GM18511 (cell line): ENCODE measurements at regions not wholly inside any gene's neighbourhood (a gene's known extent, or its start where the extent isn't known, plus 50 kb on each side); places are given as distances from the start of the nearest gene placed in this dataset.

Experiments
- ATAC-seq: cut with Tn5 transposase; IDR thresholded peaks from one replicate; pipeline ENCODE4 v1.9.1; 2021; ENCODE audit warnings: mild to moderate bottlenecking, moderate library complexity; ENCODE audit not compliant: unreplicated experiment

DNA sequence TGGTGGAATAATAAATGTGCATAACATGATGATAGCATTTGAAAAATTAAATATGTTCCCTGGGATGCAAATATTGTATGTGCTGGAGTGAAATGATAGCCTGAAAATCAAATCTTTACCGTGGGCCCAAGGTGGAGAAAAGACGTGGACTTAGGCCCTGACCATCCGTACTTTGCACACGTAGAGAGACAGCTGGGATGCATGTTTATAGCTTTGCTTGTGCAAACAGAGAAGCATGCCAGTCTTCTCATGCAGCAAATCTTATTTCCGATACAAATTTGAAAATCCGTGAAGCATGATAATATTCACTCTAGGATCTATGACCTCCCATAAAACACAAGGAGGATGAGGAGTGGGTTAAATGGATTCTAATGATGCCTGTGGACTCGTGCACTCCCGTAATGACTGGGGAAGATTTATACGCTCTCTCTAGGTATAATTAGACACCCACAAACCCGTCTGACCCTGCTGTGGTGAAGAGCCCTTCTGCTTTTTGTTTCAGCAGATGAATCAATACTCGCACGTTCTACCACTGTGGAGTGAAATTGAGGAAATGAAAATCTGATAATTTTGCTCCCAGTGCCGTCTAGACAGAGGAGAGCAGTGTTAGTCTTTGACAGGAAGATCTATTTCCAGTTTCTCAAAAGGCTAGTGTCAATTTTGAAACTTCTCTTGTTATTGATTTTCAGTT is 810.3 kb upstream of the SALL3 start:
- ATAC-seq, result no peak

DNA sequence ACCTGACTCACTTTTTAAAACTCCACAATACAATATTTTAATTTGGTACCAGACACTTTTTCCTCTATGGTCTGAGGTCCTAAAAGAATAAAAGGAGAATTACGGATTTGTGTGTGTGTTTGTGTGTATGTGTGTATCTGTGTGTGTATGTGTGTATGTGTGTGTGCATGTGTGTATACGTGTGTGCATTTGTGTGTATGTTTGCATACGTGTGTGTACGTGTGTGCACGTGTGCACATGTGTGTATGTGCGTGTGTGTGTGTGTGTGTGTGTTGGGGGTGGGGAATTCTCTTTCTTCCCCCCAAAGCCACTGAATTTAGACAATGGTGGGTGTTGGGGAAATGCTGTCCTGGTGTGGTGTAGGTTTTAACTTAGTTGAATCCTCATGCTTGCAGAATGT is 807.7 kb upstream of the SALL3 start:
- ATAC-seq, result no peak

DNA sequence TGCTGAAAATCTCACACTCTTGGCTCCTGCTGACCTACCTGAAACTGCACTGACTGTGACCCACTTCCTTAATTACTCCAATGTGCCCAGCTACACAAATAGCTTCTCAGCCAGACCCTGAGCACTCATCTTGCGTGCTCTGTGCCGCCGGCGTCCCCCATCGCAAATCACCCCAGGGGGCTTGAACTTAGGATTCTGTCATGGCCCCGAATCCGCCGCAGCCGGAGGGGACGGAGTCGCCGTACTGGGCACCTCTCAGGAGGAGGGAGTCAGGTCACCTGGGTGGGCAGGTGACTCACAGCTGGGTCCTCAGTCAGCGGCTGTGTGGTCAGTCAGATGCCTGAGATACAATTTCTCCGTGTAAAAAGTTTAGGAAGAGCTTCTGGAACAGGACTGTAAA is 804.9 kb upstream of the SALL3 start:
- ATAC-seq, result no peak

- ATAC-seq, result no peak
Measured at GRCh38 chr18:78178812-78179211, 800.8 kb upstream of the SALL3 start.

DNA sequence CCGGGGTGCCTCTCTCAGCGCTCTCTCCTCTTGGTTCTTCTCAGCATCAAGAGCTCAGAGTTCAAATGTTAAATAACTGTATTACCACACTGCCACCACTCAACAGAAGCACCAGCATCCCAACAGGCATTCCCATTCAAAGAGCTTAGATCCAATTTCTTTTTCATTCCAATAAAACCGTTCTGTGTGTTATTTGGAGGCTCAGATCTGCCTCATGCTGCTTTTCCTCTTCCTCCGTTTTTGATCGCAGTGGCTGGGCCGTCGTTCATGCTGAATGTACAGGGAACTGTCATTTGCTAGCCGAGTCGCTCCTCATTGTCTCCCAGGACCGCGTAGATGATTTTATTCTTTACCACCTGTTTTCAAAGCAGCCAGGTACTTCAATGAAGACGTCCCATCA is 798.9 kb upstream of the SALL3 start:
- no peak for ATAC-seq

- ATAC-seq, result no peak
Measured at GRCh38 chr18:78183815-78184214, 795.8 kb upstream of the SALL3 start.

GRCh38 chr18:78191276-78191675 is 788.3 kb upstream of the SALL3 start:
- ATAC-seq, result no peak

- no peak for ATAC-seq
Measured at GRCh38 chr18:78192054-78192453, 787.6 kb upstream of the SALL3 start.

- no peak for ATAC-seq
Measured at GRCh38 chr18:78196280-78196679, 783.3 kb upstream of the SALL3 start.

DNA sequence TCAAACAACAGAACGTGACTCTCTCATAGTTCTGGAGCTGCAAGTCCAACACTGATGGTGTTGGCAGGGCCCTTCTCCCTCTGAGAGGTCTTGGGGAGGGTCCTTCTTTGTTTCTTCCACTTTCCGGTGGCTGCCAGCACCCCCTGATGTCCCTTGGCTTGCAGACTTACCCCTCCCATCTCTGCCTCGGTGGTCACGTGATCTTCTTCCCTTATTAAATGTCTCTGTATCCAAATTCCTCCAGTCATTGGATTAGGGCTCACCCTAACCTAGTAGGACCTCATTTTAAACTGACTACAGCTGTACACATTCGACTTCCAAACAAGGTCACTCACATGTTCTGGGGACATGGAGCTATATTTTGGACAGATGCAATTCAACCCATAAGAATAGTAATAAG is 780.6 kb upstream of the SALL3 start:
- ATAC-seq, result no peak

DNA sequence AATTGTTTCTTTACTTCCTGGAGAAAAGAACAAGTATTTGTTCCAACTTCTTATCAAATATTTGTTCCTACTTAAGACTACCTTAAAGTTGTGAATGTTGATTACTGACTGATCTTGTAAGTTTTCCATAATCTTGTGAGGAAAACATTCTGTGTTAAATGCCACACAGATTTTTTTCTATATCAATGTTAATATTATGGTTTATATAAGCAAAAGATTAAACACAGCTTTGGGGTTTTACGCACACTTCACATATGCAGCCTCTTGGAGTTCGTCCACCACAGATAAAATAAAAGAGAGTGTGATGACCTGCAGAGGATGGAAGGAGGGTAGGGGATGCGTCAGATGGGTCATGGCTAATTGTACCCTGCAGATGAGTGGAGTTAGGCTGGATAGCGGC is 780.0 kb upstream of the SALL3 start:
- ATAC-seq, result no peak

GRCh38 chr18:78207942-78208341 is 771.7 kb upstream of the SALL3 start:
- ATAC-seq, result no peak

- no peak for ATAC-seq
Measured at GRCh38 chr18:78208461-78208860, 771.2 kb upstream of the SALL3 start.

DNA sequence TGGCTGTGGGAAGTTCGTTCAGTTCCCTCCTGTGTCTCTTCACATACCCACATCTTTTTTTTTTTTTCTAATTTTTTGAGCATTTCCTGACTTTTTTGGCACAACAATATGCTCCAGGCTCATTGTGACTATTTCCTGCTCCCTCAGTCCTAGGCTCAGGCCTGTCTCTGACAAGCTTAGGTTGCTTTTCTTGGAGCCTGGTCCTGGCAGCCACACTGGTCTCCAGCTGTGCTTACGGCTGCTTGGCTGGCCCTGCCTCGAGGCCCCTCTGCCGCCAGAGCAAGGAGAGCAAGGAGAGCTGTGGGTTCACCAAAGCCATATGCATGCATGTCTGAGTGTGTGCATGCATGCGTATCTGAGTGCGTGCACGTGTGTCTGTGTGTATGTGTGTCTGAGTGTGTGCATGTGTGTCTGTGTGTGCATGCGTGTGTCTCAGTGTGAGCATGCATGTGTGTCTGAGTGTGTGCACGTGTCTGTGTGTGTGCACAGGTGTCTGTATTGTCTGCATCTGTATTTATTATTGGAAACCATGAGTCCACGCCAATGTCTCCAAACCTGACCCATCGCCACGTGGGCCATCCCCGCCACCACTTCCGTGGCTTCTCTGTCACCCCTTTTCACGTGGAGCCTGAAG is 766.1 kb upstream of the SALL3 start:
- no peak for ATAC-seq

DNA sequence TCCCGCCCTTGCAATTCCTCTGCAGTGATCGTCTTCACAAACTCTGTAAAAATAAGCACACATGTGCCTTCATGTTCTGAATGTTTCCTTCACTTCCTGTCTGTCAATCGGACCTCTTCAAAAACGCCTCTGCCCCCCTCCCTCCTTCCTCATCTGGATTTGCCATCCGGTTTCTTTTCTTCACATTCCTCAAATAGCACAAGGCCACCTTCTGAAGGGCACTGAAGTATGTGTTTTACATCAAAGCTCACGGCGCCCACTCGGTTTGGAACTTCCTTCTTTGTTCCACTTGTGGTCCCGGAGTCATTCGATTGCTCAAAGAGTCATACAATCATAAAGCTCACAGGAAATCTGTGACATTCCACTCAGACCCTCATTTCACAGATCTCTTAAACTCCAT is 758.1 kb upstream of the SALL3 start:
- ATAC-seq, result no peak

DNA sequence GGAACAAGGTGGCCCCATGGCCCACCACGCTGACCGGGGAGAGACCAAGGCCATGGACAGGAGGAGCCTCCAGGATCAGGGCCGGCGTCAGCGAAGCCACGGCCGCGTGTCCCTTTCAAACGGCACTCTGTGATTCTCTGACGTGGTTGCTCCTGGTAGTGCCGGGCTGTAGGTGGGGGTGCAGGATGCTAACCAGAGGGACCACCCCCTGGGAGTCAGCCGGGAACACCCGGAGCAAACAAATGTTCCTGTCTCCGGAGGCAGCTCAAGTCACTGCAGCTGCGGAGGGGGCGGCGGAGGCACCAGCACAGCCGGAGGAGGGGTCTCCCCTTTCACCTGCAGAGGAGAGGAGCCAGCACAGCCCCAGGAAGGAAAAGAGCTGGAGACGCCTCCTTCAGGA is 750.6 kb upstream of the SALL3 start:
- ATAC-seq, result no peak

- no peak for ATAC-seq
Measured at GRCh38 chr18:78230911-78231310, 748.7 kb upstream of the SALL3 start.

GRCh38 chr18:78232196-78232595 is 747.4 kb upstream of the SALL3 start:
- ATAC-seq, result no peak

GRCh38 chr18:78237864-78238263 is 741.8 kb upstream of the SALL3 start:
- ATAC-seq, result no peak

GRCh38 chr18:78238404-78239089 is 741.1 kb upstream of the SALL3 start:
- no peak for ATAC-seq

GRCh38 chr18:78239090-78239457 is 740.5 kb upstream of the SALL3 start:
- no peak for ATAC-seq

DNA sequence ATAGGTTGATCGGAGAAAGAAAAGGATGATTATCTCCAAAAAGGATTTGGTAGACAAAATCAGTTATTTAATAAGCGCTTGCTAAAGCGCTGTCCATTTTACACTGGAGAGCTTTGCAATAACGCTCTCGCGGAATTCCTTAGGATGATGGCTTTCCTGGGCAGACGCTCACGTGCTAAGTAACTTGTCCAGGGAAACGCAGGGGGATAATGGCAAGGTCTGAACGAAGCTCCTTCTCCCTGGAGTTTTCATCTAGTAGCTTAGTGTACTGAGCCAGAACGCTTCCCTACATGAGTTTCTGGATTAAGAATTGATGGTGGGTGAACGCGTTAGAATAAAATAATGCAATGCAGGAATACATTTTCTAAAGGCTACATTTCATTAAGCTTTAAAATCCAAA is 739.5 kb upstream of the SALL3 start:
- ATAC-seq, result no peak
